Epithelial cell of proximal tubule (primary cell): ENCODE measurements at regions not wholly inside any gene's neighbourhood (a gene's known extent, or its start where the extent isn't known, plus 50 kb on each side); places are given as distances from the start of the nearest gene placed in this dataset.

ENCODE experiments used
- DNase-seq: peaks from one replicate; pipeline ENCODE4 v3.0.0-alpha.2; 2011; ENCODE audit warnings: low read depth
- H3K4me3 ChIP-seq: 2 replicates; pipeline ENCODE4 v1.5.1; 2011; ENCODE audit warnings: low read depth, mild to moderate bottlenecking, low read length
- TF ChIP-seq, protein P1 (sequence below): conservative IDR thresholded peaks from 2 replicates; pipeline ENCODE4 v1.5.1; 2012; ENCODE audit warnings: low read depth, mild to moderate bottlenecking, low read length

DNA sequence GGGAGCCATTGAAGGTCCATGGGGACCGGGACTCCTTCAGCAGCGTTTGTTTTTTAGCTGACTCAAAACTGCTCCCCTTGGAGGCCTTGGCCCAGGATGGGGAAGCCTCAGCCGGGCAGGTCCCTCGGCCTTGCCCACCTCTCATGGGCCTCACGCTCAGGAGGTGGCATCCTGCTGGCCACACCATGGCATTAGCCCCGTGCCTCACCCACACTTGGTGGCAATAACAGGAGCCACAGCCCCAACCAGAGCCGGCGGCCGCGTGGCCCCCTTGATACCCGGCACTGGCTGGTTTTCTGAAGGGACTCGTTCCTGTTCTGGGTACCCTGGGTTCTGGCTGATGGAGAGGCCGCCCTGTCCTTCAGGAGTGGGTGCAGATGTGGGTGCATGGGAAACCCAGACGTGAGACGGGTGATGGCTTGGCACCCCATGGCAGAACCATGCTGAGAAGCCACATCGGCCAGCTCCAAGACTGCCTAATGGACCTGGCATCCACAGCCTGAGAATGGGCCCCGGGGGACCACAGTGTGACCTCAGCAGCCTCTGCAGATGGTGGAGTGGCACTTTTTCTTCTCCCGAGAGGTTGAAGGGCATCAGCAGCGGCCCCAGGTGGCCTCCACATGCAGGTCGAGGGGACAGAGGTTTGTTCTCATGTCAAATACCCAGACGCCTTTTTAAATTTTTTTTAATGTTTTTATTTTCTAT, 49.8 kb upstream of the PPARA start:
- DNase-seq = no peak
- H3K4me3 ChIP-seq = no peak overlapping the region
- TF ChIP-seq, protein P1, sequence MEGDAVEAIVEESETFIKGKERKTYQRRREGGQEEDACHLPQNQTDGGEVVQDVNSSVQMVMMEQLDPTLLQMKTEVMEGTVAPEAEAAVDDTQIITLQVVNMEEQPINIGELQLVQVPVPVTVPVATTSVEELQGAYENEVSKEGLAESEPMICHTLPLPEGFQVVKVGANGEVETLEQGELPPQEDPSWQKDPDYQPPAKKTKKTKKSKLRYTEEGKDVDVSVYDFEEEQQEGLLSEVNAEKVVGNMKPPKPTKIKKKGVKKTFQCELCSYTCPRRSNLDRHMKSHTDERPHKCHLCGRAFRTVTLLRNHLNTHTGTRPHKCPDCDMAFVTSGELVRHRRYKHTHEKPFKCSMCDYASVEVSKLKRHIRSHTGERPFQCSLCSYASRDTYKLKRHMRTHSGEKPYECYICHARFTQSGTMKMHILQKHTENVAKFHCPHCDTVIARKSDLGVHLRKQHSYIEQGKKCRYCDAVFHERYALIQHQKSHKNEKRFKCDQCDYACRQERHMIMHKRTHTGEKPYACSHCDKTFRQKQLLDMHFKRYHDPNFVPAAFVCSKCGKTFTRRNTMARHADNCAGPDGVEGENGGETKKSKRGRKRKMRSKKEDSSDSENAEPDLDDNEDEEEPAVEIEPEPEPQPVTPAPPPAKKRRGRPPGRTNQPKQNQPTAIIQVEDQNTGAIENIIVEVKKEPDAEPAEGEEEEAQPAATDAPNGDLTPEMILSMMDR = no peak
